Renal cortical epithelial cell (primary cell): ENCODE measurements at regions not wholly inside any gene's neighbourhood (a gene's known extent, or its start where the extent isn't known, plus 50 kb on each side); places are given as distances from the start of the nearest gene placed in this dataset.
"Not testable (repeated sequence)": the region's sequence is repeated elsewhere in the genome, so short reads cannot be mapped to it uniquely, and the experiment has no call there.

Experiments used
- DNase-seq: peaks from one replicate; pipeline ENCODE4 v3.0.0-alpha.2; 2011; ENCODE audit warnings: low read depth

GRCh38 chr1:194825382-194825781 is 1639.0 kb upstream of the B3GALT2 start:
- DNase-seq, result no peak

DNA sequence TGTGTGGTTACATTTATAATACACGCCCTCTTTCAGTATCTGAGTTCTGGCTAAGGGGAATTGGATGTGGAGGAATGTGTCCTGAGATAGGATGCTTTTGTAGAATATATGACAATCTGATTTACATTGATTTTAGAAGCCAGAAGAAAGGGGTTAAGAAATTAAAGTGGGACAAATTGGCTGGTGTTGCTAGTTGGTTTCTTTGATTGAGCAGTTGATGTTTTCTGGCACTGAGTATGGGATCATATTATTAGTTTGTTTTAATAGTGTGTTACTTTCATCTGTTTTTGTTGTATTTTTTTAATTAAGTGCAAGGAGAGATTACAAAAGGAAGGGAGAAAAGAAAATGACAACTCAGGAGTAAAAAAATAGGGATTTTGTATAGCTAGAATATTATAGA is 1634.7 kb upstream of the B3GALT2 start:
- DNase-seq, result no peak

GRCh38 chr1:194818674-194819073 is 1632.3 kb upstream of the B3GALT2 start:
- no peak for DNase-seq

DNA sequence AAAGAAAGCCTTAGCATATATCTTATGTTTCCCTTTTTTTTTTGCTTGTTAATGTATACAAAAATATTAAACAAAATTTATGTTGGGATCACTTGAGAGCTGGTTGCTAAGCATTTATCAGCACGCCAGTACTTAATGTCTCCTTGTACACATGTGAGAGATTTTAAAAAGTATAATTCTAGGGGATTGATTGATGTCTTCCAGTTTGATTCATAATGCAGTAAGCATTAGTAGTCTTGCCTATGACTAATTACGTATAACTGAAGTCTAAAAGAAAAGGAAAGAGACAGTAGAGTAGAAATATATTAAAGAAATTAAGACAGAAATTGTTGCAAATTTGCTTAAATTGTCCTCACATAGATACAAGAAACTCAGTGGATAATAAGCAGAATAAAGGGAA is 1630.4 kb upstream of the B3GALT2 start:
- DNase-seq, result no peak

- no peak for DNase-seq
These were observed 1626.7 kb upstream of the B3GALT2 start for GRCh38 chr1:194813096-194813495.

DNA sequence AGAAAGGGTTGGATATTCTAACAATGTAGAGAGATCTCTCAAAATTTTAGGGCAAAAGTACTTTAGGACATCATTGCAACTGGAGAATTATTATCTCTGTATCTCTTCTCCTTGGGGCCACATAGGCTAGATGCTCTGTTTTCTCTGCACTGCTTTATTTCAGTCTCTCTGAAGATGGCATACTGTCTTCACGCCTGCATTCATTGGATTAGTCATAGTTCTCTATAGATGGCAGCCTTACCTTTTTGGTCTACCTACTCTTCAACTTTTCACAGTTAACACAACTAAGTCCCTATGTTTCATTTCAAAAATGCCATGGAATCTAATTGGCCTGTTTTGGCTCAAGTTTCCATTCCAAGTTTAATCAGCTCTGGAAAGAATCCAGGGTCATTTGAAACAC is 1623.3 kb upstream of the B3GALT2 start:
- no peak for DNase-seq

- DNase-seq, result no peak
These were observed 1622.8 kb upstream of the B3GALT2 start for GRCh38 chr1:194809215-194809614.

- no peak for DNase-seq
These were observed 1621.3 kb upstream of the B3GALT2 start for GRCh38 chr1:194807530-194808220.

- no peak for DNase-seq
These were observed 1616.2 kb upstream of the B3GALT2 start for GRCh38 chr1:194802572-194802971.

- no peak for DNase-seq
These were observed 1609.6 kb upstream of the B3GALT2 start for GRCh38 chr1:194795917-194796593.

GRCh38 chr1:194787001-194787400 is 1600.6 kb upstream of the B3GALT2 start:
- no peak for DNase-seq

DNA sequence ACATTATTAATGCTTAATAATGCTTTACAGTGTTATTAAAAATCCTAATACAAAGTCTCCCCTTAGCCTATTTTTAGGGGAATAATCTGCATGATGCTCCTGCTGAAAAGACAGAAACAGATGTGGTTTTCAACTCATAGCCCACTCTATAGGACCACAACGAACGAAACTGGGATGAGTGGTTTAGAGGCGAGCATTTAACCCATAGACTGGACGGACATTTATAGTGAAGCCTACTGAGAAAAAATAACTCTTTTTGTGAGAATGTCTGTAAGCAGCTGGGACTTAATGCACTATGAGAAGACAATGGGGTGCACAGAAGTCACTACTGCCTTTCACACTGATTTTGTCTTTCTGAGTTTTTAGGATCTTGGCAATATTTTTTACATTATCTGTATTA is 1599.6 kb upstream of the B3GALT2 start:
- no peak for DNase-seq

DNA sequence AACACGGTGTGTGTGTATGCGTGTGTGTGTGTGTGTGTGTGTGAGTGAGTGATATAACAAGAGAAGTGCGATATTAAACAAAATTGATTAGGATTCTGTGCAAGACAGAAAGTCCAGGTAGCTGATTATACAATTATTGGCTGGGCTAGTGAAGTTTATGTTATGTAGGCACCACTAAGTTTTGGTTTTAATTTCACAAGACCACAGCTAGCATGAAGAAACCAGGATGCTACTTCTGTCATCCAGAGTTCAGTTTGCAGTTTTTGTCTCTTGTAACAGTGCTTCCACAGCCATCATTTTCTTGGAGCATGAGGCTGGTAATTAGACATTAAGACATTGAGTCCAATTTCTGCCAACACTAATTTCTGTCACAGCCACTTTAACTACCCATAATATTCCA is 1590.2 kb upstream of the B3GALT2 start:
- no peak for DNase-seq

DNA sequence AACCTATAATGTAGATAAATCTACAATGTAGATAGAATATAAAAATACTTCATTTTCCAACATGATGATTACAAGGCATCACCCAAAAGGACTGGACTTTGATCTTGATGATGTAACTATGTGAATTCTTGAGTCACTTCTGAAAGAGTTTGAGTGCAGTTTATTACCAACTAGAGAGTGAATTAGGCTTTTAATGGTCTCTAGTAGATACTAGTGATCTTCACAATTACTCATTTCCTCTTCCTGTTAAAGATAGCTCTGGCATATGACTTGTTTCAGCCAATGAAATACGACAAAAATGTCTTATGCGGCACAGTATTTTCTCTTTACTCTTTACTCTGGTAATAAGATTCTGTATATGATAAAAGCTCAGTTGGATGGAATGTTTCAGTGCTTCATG is 1588.1 kb upstream of the B3GALT2 start:
- no peak for DNase-seq

DNA sequence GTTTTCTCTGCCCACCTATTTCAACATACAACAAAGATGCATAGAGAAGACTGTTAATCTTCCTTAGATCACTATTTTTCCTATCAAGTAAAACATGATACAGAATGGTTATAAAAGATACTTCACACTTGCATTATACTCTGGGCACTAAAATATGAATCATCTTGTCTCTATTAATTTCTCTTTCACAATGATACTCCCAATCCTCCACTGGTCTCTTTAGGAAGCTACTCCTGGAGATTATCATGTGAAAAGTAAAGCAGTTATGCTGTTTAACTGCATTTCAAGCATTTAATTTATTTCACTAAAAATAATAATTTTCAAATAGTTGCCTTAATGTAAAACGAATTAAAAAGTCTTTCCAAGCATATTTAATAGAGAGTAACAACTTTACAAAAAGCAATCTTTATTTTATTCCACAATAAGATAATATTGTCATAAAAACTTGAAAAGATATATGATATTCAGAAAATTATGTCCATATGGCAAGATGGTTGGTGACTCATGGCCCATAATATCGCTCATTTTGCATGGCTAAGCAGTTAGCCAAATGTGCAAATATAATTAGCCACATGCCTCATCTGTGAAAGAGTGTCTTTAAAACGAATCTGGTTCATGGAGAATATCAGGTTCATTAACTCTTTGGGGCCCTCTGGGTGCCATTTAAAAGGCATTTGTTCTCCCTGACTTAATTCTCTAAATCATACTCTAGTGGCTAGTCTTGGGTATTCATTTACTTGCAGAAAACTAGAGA is 1569.0 kb upstream of the B3GALT2 start:
- DNase-seq, result no peak

DNA sequence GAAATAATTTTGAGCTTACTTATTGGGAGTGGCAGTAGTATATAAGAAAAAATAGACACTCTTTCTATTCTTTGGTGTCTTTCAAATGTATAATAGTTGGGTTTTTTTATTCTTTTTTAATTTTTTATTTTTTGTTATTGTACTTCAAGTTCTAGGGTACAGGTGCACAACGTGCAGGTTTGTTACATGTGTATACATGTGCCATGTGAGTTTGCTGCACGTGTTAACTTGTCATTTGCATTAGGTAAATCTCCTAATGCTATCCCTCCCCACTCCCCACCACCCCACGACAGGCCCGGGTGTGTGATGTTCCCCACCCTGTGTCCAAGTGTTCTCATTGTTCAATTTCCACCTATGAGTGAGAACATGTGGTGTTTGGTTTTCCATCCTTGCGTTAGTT is 1552.4 kb upstream of the B3GALT2 start:
- DNase-seq, result not testable (repeated sequence)

GRCh38 chr1:194734970-194735369 is 1548.6 kb upstream of the B3GALT2 start:
- no peak for DNase-seq

DNA sequence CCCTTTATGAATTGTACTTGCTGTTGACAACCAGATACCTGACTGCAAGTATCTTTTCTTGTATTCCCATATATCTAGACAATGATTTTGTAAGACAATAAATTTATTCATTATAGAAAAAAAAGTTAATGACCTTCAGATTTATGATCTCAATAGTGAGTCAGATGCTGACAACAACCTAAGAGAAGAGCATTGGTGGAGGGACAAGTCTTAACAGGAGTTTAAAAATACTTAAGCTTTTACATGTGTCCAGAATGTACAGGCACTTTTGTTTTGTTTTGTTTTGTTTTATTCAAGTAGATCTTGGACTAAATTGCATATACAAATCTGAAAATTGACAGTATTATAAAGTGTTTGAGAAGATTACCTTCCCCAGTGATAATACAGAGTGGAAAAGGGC is 1544.6 kb upstream of the B3GALT2 start:
- DNase-seq, result no peak

DNA sequence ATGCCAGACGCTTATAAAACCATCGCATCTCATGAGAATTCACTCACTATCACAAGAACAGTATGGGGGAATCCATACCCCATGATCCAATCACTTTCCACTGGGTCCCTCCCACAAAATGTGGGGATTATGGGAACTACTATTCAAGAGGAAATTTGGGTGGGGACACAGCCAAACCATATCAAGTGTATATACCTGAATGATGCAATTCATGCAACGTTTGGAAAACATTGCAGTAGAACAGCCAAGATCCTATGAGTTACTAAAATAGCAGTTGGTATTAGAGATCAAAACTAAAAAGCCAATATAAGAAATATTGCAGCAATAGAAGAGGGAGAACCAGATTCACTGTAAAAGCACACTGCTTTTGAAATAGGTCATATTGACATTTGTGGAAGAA is 1543.9 kb upstream of the B3GALT2 start:
- DNase-seq, result no peak

DNA sequence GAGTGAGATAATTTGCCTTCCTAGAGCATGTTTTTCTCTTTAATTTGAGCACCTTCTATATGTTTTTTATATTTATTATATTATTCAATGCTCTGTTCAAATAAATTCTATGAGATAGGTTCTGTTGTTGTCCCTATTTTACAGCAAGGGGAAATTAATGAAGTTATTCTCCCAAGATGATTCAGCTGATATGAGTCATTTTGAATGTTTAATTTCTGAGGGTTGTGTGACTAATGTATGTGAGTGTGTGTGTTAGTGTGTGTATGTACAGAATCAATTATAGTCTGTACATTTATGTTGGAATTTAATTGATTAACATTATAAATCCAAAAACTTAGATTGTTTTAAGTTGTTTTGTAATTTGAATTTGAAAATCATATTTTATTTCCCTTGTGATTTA is 1536.7 kb upstream of the B3GALT2 start:
- no peak for DNase-seq

DNA sequence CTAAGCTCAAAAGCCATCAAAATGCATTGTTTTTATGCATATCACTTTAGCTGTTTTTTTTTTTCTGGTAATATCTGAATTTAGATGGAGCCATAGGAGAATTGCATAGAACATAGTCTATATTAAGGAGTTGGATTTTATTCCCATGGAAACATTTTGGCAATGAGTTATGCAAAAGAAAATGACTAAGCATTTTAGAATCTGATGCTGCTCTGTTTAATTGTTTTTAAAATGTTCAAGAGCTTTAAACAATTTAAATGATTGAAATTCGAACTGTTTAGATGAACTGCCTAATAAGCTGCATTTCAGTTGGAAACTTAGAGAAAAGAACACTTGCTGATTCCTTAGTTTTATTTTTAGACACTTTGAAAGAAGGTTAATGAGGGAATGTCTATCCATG is 1531.5 kb upstream of the B3GALT2 start:
- DNase-seq, result no peak

DNA sequence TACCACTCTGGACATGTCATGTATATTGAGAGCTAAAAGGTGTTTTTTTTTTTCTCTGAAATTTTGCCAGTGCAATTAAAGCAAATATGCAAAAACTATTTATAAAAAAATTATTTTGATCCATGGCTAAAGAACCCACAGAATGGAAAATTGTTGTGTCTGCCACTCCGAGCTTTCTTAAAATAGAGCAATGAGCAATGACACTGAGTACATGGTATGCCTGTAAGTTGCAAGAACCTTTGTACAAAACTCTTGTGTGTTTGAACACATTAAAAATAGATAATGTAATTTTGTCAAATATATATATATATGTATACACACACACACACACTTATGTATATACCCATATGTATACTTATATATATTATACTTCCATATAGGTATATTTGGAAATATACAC is 1530.9 kb upstream of the B3GALT2 start:
- no peak for DNase-seq

- DNase-seq, result no peak
These were observed 1524.3 kb upstream of the B3GALT2 start for GRCh38 chr1:194710671-194711070.
